Stimulated activated naive CD8-positive, alpha-beta T cell treated with anti-CD3 and anti-CD28 coated beads, Interleukin-15, amount 100 ng/mL, for 72 hours (primary cell): ENCODE measurements at regions not wholly inside any gene's neighbourhood (a gene's known extent, or its start where the extent isn't known, plus 50 kb on each side); places are given as distances from the start of the nearest gene placed in this dataset.
A peak's percentile ranks its signal among the peaks of the same experiment; 100 is the strongest.

ENCODE experiments used
- ATAC-seq: fragments of 150-1000 bp; cut with Tn5 transposase; 2 replicates; pipeline ENCODE4 v1.10.0; 2021; ENCODE audit warnings: mild to moderate bottlenecking, moderate library complexity
- DNase-seq, 2 donors: peaks; one replicate each; pipeline ENCODE4 v3.0.0; 2021 to 2022
- H3K27ac Mint-ChIP-seq, 2 donors: one replicate each; pipeline ENCODE4 v1.8.0; 2022; ENCODE audit warnings: mild to moderate bottlenecking in 2 of 2, mixed read lengths in 2 of 2, moderate library complexity in 2 of 2
- H3K27me3 Mint-ChIP-seq: one replicate; pipeline ENCODE4 v1.8.0; 2022; ENCODE audit warnings: mixed read lengths
- H3K4me1 Mint-ChIP-seq: one replicate; pipeline ENCODE4 v1.8.0; 2022; ENCODE audit warnings: mild to moderate bottlenecking, mixed read lengths
- H3K4me3 Mint-ChIP-seq, 2 donors: one replicate each; pipeline ENCODE4 v1.8.0; 2022; ENCODE audit warnings: mild to moderate bottlenecking in 2 of 2, mixed read lengths in 2 of 2, moderate library complexity in 1 of 2
- H3K9me3 Mint-ChIP-seq, 2 donors: one replicate each; pipeline ENCODE4 v1.8.0; 2022; ENCODE audit warnings: mixed read lengths in 2 of 2

DNA sequence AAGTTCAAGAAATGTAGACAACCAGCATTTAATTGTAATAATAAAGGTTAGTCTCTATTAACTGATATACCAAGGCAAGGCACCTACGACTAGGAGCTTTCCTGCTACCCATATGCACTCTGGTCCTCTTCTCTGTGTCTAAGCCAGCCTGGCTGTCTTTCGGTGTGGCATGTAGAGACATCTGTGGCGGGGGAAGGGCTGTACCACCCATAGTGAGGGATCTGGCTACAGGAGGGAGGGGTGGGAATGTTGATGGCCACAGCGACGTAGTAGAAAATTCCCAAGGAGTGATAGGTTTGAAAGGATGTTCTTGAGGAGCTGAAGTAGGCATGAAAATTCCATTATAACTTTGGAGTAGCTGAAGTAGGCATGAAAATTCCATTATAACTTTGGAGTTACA is 344.2 kb downstream of the ATP23 start:
- no peaks in the 10 kb centered on the region for H3K4me1 Mint-ChIP-seq
- no peak for ATAC-seq
- H3K27me3 Mint-ChIP-seq: peaks cover 10% of the 10 kb centered on the region
- no peak for DNase-seq
- H3K27ac Mint-ChIP-seq: no peak overlapping the region
- H3K4me3 Mint-ChIP-seq: no peak overlapping the region
- H3K9me3 Mint-ChIP-seq: peaks cover 0 to 14% of the 10 kb centered on the region in 2 donors

DNA sequence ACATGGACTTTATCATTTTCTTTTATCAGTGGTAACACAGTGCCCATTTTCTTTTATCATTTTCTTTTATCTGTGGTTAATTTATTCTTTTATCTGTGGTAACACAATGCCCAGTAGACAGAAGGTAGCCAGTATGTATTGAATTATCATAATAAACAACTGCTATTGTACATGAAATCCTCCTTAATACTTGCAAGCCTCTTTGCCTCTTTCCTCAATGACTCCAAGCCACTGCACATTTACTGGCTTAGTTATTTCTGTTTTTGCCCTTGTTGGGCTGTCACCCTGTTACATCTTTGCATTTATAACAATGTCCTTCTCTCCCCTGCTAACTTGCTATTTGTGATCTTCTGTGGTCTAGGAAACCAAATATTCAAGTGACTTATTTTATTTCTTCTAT is 345.0 kb downstream of the ATP23 start:
- DNase-seq: no peak
- peaks cover 0 to 11% of the 10 kb centered on the region in 2 donors for H3K9me3 Mint-ChIP-seq
- no peak overlapping the region for H3K27ac Mint-ChIP-seq
- no peak overlapping the region for H3K4me3 Mint-ChIP-seq
- H3K27me3 Mint-ChIP-seq: peaks cover 10% of the 10 kb centered on the region
- H3K4me1 Mint-ChIP-seq: no peaks in the 10 kb centered on the region
- ATAC-seq: no peak

DNA sequence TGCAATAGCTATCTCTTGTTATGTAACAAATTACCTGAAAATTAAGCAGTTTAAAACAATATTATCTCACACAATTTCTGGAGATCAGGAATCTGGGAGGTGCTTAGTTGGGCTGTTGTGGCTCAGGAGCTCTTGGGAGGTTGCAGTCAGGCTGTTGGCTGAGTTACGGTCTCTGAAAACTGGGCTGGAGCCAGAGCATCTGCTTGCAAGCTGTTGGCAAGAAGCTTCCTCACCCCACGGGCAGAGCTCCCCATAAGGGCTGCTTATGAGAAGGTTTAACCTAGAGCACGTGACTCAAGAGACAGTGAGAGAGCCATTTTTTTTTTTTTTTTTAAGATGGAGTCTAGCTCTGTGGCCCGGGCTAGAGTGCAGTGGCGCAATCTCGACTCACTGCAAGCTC is 346.8 kb downstream of the ATP23 start:
- no peak for DNase-seq
- Mint-ChIP-seq H3K27ac (no peak overlapping the region), H3K27me3 (peaks cover 10% of the 10 kb centered on the region), H3K4me1 (no peaks in the 10 kb centered on the region), H3K4me3 (no peak overlapping the region), H3K9me3 (peaks cover 0 to 6% of the 10 kb centered on the region in 2 donors)
- ATAC-seq: no peak

DNA sequence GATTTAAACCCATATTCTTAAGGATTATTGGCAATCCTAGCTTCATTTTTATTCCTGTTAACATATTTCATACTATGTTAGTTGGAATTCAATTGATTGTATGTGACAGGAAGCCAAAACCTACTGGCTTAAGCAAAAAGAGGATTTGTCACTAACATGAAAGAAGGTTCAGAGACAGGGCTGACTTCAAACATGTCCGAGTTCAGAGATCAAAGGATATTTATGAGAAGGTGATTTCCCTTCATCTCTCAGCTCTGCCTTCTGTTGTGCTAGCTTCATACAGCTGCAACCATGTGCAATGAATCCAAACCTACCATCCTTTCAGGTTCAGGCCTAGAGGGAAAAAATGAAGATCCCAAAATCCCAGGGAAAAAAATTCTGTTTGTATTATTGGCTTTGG is 349.7 kb downstream of the ATP23 start:
- peaks cover 10% of the 10 kb centered on the region for H3K27me3 Mint-ChIP-seq
- no peak overlapping the region for H3K27ac Mint-ChIP-seq
- no peak overlapping the region for H3K4me3 Mint-ChIP-seq
- H3K4me1 Mint-ChIP-seq: no peaks in the 10 kb centered on the region
- no peaks in the 10 kb centered on the region for H3K9me3 Mint-ChIP-seq
- no peak for ATAC-seq
- DNase-seq: no peak

DNA sequence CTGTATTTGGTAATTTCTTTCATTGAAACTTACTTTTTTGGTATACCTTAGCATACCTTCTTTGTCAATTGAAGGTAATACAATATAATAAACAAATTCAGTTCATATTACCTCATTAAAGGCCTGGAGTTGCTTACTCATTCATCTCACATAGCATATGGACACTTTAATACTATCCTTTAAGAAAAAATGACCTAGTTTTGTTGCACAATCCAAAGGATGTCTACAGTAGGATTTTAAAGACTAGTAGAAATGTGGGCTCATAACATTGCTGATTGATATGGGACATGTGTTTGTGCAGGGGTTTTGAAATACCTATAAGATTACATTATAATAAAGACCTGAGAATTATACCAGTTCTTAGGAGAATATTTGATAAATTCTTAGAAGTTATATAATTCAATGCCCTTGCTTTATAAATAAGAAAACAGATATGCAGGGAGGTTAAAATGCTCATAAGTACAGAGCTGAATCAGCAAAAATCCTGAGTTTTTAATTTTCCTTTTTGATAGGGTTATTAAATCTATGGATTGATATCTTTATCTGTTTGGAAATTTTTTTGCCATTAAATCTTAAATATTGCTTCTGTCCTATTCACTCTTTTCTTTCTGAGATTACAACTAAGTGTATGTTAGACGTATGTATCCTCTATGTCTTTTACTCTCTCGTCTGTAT is 352.1 kb downstream of the ATP23 start:
- Mint-ChIP-seq H3K27ac (no peak overlapping the region), H3K27me3 (peaks cover 10% of the 10 kb centered on the region), H3K9me3 (no peaks in the 10 kb centered on the region), H3K4me3 (no peak overlapping the region), H3K4me1 (no peaks in the 10 kb centered on the region)
- ATAC-seq: no peak
- no peak for DNase-seq

DNA sequence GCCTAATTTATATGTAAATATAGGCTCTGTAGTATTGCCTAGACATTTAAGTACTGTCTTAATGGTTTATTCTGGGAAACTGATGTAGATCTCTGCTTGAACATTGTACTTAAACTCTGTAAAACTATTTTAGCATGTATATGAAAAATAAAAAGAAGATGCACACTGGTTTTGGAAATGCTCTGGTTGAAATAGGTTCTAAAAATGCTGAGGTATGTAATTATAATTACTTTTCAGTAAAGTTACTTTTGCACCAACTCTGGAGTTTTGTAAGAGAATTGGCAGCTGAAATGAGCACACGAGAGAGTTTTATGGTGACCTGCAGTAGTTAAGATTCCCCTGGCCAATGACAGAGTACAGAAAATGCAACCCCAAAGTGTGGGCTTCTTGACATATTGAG is 353.9 kb downstream of the ATP23 start:
- Mint-ChIP-seq H3K27ac (no peak overlapping the region), H3K27me3 (no peaks in the 10 kb centered on the region), H3K9me3 (no peaks in the 10 kb centered on the region), H3K4me3 (no peak overlapping the region), H3K4me1 (no peaks in the 10 kb centered on the region)
- DNase-seq (no peak), ATAC-seq (no peak)

DNA sequence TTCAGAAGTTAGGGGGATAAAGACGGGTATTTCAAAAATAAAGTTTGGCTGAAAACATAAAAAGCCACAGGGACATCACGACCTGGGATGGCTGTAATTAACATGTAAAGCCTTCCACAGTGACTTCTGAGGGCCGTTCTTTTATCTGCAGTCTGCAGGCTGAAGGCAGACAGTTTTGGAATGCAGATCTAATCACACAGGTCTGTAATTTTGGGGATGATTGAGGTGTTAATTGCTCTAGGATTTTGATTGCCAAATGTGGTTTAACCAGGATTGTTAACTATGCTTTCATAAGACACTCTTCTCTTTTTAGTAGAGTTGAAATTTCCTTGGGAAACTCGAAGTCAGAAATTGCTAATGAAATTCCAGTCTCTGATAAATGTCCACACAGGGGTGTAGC is 355.5 kb downstream of the ATP23 start:
- H3K27me3 Mint-ChIP-seq: no peaks in the 10 kb centered on the region
- H3K9me3 Mint-ChIP-seq: no peaks in the 10 kb centered on the region
- ATAC-seq (no peak), DNase-seq (no peak)
- no peaks in the 10 kb centered on the region for H3K4me1 Mint-ChIP-seq
- H3K4me3 Mint-ChIP-seq: no peak overlapping the region
- no peak overlapping the region for H3K27ac Mint-ChIP-seq

DNA sequence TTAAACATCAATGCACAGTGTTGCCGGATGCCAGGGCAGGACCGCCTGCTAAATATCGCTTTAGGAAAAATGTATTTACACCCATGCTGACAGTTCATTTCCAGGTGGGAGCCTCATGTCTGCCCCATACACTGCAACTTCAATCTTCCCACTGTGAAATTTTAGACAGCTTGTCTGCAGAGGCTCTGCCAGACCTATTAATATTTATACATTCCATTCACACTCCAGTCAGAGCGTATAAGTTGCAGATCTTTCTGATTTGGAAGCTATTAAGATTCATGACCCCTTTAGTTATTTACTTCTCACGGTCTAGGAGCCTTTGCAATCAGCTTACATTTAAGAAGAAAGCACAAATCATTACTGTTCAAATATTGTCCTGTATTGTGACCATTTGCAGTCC is 357.4 kb downstream of the ATP23 start:
- no peak for DNase-seq
- Mint-ChIP-seq H3K27me3 (no peaks in the 10 kb centered on the region), H3K4me1 (no peaks in the 10 kb centered on the region), H3K9me3 (no peaks in the 10 kb centered on the region), H3K4me3 (no peak overlapping the region), H3K27ac (no peak overlapping the region)
- no peak for ATAC-seq

DNA sequence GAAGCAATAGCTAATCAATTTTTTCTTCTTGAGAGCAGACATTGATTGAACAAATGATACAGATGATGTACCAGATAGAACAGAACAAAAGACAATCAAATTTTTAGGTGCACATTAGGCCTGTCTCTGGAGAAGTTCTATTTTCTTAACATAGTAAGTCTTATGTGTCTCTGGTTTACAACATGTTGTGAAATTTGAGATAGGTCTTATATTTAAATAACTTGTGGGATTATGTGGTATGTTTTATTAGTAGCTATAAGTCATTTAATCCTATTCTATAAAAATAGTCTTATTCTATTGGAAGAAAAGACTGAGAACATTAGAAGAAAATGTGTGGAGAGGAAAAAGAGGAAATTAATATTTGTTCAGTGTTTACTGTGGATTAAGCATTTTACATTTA is 358.0 kb downstream of the ATP23 start:
- no peak for ATAC-seq
- H3K27ac Mint-ChIP-seq: no peak overlapping the region
- H3K9me3 Mint-ChIP-seq: no peaks in the 10 kb centered on the region
- DNase-seq: no peak
- H3K27me3 Mint-ChIP-seq: no peaks in the 10 kb centered on the region
- no peak overlapping the region for H3K4me3 Mint-ChIP-seq
- H3K4me1 Mint-ChIP-seq: no peaks in the 10 kb centered on the region

DNA sequence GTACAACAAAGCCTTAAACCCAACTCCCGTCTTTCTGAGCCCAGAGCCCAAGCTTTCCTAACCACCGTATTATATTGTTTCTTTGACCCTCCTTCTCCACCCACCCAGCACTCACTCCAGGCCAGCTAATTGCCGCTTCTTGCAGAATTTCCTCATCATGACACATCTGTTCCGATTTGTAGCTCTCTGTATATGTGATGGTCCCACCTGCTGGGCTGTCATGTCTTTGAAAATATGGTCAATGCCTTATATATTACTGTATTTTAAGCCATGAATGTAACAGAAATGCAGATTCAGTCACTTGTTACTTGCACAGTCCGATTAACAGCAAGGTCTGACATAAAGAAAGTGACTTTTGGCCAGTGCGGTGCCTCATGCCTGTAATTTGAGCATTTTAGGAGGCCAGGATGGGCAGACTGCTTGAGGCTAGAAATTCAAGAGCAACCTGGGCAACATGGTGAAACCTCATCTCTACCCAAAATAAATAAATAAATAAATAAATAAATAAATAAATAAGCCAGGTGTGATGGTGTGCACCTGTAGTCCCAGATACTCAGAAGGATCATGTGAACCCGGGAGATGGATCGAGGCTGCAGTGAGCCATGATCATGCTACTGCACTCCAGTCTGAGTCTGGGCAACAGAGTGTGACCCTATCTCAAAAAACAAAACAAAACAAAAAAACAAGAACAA is 359.8 kb downstream of the ATP23 start:
- no peaks in the 10 kb centered on the region for H3K27me3 Mint-ChIP-seq
- DNase-seq (no peak), ATAC-seq (no peak)
- peak overlapping the region in 1 of 2 donors; percentile 31 for H3K27ac Mint-ChIP-seq
- no peak overlapping the region for H3K4me3 Mint-ChIP-seq
- no peaks in the 10 kb centered on the region for H3K9me3 Mint-ChIP-seq
- H3K4me1 Mint-ChIP-seq: no peaks in the 10 kb centered on the region

DNA sequence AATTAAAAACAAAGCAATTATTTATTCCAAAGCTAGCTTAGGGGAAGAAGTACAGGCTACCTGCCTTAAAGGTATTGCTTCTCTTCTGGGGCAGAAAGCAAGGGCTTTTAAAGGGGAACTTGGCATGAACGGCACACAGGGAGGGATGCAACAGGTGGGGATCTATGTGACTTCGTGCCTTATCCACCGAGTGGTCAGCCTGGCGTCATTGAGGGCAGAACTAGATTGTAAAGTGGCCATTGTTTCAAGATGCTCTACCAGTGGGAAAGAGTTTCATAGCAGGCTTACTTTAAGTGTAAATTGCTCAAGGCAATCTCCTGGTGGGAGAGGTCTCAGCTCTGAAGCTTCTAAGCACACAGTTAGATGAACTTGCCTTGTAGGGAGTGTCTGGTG is 360.4 kb downstream of the ATP23 start:
- Mint-ChIP-seq H3K4me3 (no peak overlapping the region), H3K9me3 (no peaks in the 10 kb centered on the region), H3K27me3 (no peaks in the 10 kb centered on the region), H3K4me1 (no peaks in the 10 kb centered on the region), H3K27ac (no peak overlapping the region)
- ATAC-seq (no peak), DNase-seq (no peak)

DNA sequence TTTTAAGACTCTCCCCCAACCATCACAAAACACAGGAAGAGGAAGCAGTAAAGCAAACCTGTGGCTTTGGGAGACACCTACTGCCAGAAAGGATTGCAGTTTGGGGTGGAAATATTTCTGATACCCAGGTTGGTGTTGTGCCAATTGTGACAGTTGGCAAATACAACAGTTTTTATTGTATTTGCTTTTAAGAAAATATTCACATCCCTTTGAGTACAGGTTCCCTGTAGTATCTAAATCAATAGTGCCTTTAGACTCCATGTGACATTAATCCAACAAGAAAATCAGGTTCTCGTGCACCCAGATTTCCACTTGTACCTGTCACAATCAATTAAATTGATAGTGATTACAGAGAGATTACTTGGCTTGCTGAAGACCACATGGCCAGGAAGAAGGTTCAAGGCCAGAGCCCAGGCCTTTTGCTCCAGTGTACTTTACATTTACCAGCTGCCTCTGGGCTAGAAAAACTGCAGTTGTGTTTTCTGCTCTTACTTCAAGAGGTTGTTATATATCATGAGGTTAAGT is 361.2 kb downstream of the ATP23 start:
- ATAC-seq (no peak), DNase-seq (no peak)
- Mint-ChIP-seq H3K27me3 (no peaks in the 10 kb centered on the region), H3K9me3 (peaks cover 0 to 2% of the 10 kb centered on the region in 2 donors), H3K4me3 (no peak overlapping the region), H3K4me1 (no peaks in the 10 kb centered on the region), H3K27ac (no peak overlapping the region)

DNA sequence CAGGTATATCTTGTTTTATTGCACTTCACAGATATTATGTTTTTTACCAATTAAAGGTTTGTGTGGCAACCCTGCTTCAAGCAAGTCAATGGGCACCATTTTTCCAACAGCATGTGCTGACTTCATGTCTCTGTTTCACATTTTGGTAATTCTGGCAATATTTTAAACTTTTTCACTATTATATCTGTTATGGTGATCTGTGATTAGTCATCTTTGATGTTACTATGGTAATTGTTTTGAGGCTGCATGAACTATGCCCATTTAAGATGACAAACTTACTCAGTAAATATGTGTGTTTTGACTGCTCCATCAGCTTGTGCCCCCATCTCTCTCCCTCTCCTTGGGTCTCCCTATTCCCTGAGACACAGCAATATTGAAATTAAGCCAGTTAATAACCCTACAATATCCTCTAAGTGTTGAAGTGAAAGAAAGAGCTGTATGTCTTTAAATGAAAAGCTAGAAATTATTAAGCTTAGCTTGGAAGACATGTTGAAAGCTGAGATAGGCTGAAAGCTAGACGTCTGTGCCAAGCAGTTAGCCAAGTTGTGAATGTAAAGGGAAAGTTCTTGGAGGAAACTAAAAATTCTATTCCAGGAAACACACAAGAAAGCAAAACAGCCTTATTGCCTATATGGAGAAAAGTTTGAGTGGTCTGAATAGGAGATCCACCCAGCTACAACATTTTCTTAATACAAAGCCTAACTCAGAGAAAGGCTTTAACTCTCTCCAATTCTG is 365.1 kb downstream of the ATP23 start:
- no peaks in the 10 kb centered on the region for H3K27me3 Mint-ChIP-seq
- no peak overlapping the region for H3K4me3 Mint-ChIP-seq
- ATAC-seq: no peak

DNA sequence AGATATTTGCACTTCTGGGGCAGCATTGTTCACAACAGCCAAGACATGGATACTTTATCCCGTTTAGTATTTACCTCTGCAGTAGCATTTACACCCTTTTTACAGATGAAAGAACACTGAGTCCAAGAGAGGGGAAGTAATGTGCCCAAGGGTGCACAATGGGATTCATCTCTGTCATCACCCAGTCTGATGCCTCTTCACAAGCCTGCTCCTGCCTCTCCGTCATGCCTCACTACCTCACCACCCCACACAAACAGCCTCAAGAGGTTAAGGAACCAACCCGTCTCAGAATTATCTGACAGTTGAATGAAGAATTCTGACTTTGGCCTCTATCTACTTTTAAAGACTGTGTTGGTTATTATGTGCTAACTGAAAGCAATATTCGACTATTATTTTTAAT is 368.4 kb downstream of the ATP23 start:
- ATAC-seq: no peak
- Mint-ChIP-seq H3K27me3 (peaks cover 12% of the 10 kb centered on the region), H3K4me1 (no peaks in the 10 kb centered on the region), H3K27ac (no peak overlapping the region), H3K4me3 (no peak overlapping the region), H3K9me3 (peaks cover 0 to 7% of the 10 kb centered on the region in 2 donors)
- DNase-seq: no peak

More for the DNA sequence above, 365.1 kb downstream of the ATP23 start:
- DNase-seq: no peak
- peaks cover 0 to 7% of the 10 kb centered on the region in 2 donors for H3K9me3 Mint-ChIP-seq
- H3K27ac Mint-ChIP-seq: no peak overlapping the region
- H3K4me1 Mint-ChIP-seq: no peaks in the 10 kb centered on the region

DNA sequence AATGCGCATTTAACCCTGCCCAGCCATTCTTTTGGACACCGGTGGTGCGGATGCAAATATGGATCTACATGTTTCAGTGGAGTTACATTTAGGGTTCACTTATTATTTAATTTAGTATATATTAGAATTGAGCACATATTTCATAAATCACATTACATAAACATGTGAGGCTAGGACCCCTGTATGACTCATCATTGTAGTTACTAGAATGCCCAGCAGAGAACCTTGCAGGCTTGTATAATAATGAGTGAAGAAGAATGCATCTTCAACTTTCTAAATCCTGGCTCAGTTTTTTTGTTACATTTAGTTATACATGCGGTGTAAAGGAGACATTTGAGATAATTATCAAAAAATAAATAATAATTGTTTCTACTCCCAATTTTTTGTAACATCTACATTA is 369.0 kb downstream of the ATP23 start:
- no peaks in the 10 kb centered on the region for H3K4me1 Mint-ChIP-seq
- no peak for DNase-seq
- ATAC-seq: no peak
- peaks cover 0 to 7% of the 10 kb centered on the region in 2 donors for H3K9me3 Mint-ChIP-seq
- no peak overlapping the region for H3K27ac Mint-ChIP-seq
- no peak overlapping the region for H3K4me3 Mint-ChIP-seq
- H3K27me3 Mint-ChIP-seq: peaks cover 12% of the 10 kb centered on the region
